Caco-2 (cell line): ENCODE measurements at regions not wholly inside any gene's neighbourhood (a gene's known extent, or its start where the extent isn't known, plus 50 kb on each side); places are given as distances from the start of the nearest gene placed in this dataset.

Experiments
- BruUV-seq: library from RNA; stranded (reverse); fragments of 400-500 nt; replicated peaks from 2 replicates; lab custom pipeline; 2021; lab: Mats Ljungman, UMichigan
- CTCF ChIA-PET: fragments of 300-600 bp; sonication (Branson Sonifier 250); formaldehyde crosslinking; loops from one replicate; lab custom pipeline; 2022; ENCODE audit warnings: antibody characterized with exemption; lab: Charles Lee
- POLR2A ChIA-PET: fragments of 300-600 bp; sonication (Branson Sonifier 250); formaldehyde crosslinking; loops from one replicate; lab custom pipeline; 2022; ENCODE audit warnings: antibody characterized with exemption; lab: Charles Lee
- DNase-seq, 2 experiments: peaks; one replicate each; pipeline versions ENCODE4 v3.0.0 to v3.0.0-alpha.2; 2020 to 2022
- H3K27me3 ChIP-seq: replicated peaks from 2 replicates; pipeline ENCODE4 v1.6.0; 2011; ENCODE audit warnings: low read length; ENCODE audit not compliant: control insufficient read depth, insufficient read depth
- H3K36me3 ChIP-seq: 2 replicates; pipeline ENCODE4 v1.5.1; 2011; ENCODE audit warnings: low read length; ENCODE audit not compliant: control insufficient read depth, insufficient read depth
- H3K4me1 ChIP-seq: fragments of 250-450 bp; sonication (Bioruptor Pico); 2 replicates; pipeline ENCODE4 v1.5.1; 2020; ENCODE audit warnings: mild to moderate bottlenecking
- H3K4me3 ChIP-seq: 2 replicates; pipeline ENCODE4 v1.5.1; 2011; ENCODE audit warnings: low read depth, mild to moderate bottlenecking, control low read depth, low read length
- H3K9me3 ChIP-seq: fragments of 250-450 bp; sonication (Bioruptor Pico); 2 replicates; pipeline ENCODE4 v1.5.1; 2020; ENCODE audit warnings: mild to moderate bottlenecking, moderate library complexity
- H3K27ac Mint-ChIP-seq: one replicate; pipeline ENCODE4 v1.8.0; 2022; ENCODE audit warnings: mixed read lengths; ENCODE audit not compliant: unreplicated experiment
- H3K27me3 Mint-ChIP-seq: one replicate; pipeline ENCODE4 v1.8.0; 2022; ENCODE audit warnings: mixed read lengths; ENCODE audit not compliant: insufficient read depth, unreplicated experiment
- H3K36me3 Mint-ChIP-seq: one replicate; pipeline ENCODE4 v1.8.0; 2022; ENCODE audit warnings: mild to moderate bottlenecking, mixed read lengths; ENCODE audit not compliant: insufficient read depth, unreplicated experiment
- H3K4me1 Mint-ChIP-seq: one replicate; pipeline ENCODE4 v1.8.0; 2022; ENCODE audit warnings: low read depth, mixed read lengths; ENCODE audit not compliant: unreplicated experiment
- H3K4me3 Mint-ChIP-seq: one replicate; pipeline ENCODE4 v1.8.0; 2022; ENCODE audit warnings: mild to moderate bottlenecking, moderate library complexity, mixed read lengths; ENCODE audit not compliant: unreplicated experiment
- H3K9me3 Mint-ChIP-seq: one replicate; pipeline ENCODE4 v1.8.0; 2022; ENCODE audit warnings: mixed read lengths; ENCODE audit not compliant: unreplicated experiment
- CTCF ChIP-seq, 2 experiments: fragments of 200-600 bp in 1 of 2; IDR thresholded peaks; 1 replicate in 1 of 2; 2 replicates in 1 of 2; pipeline versions ENCODE4 v1.5.1 to v1.8.0; 2011 to 2022; ENCODE audit warnings: antibody characterized with exemption in 1 of 2, control low read depth in 1 of 2, inconsistent platforms in 1 of 2, low read depth in 1 of 2, low read length in 1 of 2, mild to moderate bottlenecking in 1 of 2, moderate library complexity in 1 of 2; ENCODE audit not compliant: insufficient read depth in 1 of 2, severe bottlenecking in 1 of 2, unreplicated experiment in 1 of 2
- intact Hi-C: fragments of 100-400 bp; cut with micrococcal nuclease; formaldehyde crosslinking; loops from one replicate; pipeline ENCODE4 v1.10.0; 2022; ENCODE audit not compliant: unreplicated experiment

DNA sequence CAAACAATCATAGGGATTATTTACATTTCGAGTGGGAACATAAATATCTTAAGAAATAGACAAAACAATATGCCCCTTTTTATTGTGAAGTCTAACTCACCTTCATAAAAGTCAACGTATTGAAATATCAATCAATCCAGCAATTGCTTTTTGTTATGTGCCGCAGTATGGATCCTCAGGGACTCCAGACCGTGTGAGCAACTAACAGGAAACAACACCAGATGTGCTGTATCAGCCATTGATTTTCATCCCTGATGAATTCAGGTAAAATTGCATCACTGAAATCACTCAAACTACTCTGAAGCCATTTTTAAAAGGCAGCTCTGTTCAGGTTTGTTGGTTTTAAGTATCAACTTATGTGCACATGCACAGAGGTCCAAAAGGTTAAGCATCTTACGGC lies 197.3 kb upstream of the FAT1 start:
- BruUV-seq, result no TSS peak
- intact Hi-C loops, result no loop called here
- no peaks in the 10 kb centered on the region for H3K9me3 ChIP-seq
- no peaks in the 10 kb centered on the region for H3K36me3 ChIP-seq
- ChIA-PET CTCF (no interaction called here), POLR2A (no interaction called here)
- H3K4me3 Mint-ChIP-seq, result no peak overlapping the region
- H3K36me3 Mint-ChIP-seq, result no peaks in the 10 kb centered on the region
- H3K27me3 Mint-ChIP-seq, result peaks cover 3% of the 10 kb centered on the region
- no peaks in the 10 kb centered on the region for H3K27me3 ChIP-seq
- no peak overlapping the region for H3K4me3 ChIP-seq
- H3K27ac Mint-ChIP-seq, result no peak overlapping the region
- H3K4me1 Mint-ChIP-seq, result no peaks in the 10 kb centered on the region
- no peak for DNase-seq
- no peaks in the 10 kb centered on the region for H3K9me3 Mint-ChIP-seq
- no peak for TF ChIP-seq CTCF (IDR thresholded peaks at IDR 0.05; ENCODE audit: insufficient read depth in 1 of 2, low read depth in 1 of 2, low read length in 1 of 2, severe bottlenecking in 1 of 2, unreplicated experiment in 1 of 2)
- H3K4me1 ChIP-seq, result no peaks in the 10 kb centered on the region

DNA sequence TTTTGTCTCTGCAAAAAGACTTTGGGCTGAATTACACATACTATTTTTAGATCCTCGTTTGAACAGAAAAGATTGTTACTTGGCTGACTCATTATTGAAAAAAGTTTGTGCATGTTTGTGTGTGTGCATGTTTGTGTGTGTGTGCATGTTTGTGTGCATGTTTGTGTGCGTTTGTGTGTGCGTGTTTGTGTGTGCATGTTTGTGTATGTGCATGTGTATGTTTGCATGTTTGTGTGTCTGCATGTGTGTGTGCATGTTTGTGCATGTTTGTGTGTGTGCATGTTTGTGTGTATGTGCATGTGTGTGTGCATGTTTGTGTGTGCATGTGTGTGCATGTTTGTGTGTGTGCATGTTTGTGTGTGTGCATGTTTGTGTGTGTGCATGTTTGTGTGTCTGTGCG lies 201.1 kb upstream of the FAT1 start:
- no TSS peak for BruUV-seq
- H3K27ac Mint-ChIP-seq, result no peak overlapping the region
- H3K27me3 ChIP-seq, result no peaks in the 10 kb centered on the region
- H3K4me3 Mint-ChIP-seq, result no peak overlapping the region
- H3K9me3 Mint-ChIP-seq, result no peaks in the 10 kb centered on the region
- ChIA-PET POLR2A (no interaction called here), CTCF (no interaction called here)
- H3K36me3 Mint-ChIP-seq, result no peaks in the 10 kb centered on the region
- no peaks in the 10 kb centered on the region for H3K4me1 ChIP-seq
- no peaks in the 10 kb centered on the region for H3K27me3 Mint-ChIP-seq
- no peak for DNase-seq
- H3K4me3 ChIP-seq, result no peak overlapping the region
- H3K4me1 Mint-ChIP-seq, result no peaks in the 10 kb centered on the region
- no peaks in the 10 kb centered on the region for H3K36me3 ChIP-seq
- H3K9me3 ChIP-seq, result no peaks in the 10 kb centered on the region
- TF ChIP-seq CTCF (IDR thresholded peaks at IDR 0.05; ENCODE audit: insufficient read depth in 1 of 2, low read depth in 1 of 2, low read length in 1 of 2, severe bottlenecking in 1 of 2, unreplicated experiment in 1 of 2), result no peak
- intact Hi-C loops, result no loop called here

DNA sequence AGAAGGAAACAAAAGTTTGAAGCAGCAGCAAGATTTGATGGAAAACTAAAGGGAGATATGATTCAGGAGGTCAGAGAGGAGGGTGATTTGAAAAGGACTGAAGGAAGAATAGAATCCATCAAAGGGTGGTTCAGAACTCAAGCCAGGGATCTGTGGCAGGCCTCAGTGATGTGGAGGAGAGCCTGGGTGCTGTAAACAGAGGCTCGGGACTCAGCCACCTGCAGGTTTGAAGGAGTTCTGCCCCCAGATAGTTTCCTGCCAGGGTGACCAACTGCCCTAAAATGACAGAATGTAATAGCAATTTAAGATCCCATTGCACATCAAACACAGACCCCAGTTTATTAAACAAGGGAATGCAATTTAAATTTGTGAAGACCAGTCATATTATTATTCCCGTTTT lies 204.0 kb upstream of the FAT1 start:
- DNase-seq, result no peak
- Mint-ChIP-seq H3K9me3 (no peaks in the 10 kb centered on the region), H3K4me3 (no peak overlapping the region), H3K36me3 (no peaks in the 10 kb centered on the region), H3K4me1 (no peaks in the 10 kb centered on the region), H3K27me3 (no peaks in the 10 kb centered on the region), H3K27ac (no peak overlapping the region)
- Histone ChIP-seq H3K4me1 (no peaks in the 10 kb centered on the region), H3K36me3 (no peaks in the 10 kb centered on the region), H3K4me3 (no peak overlapping the region), H3K9me3 (no peaks in the 10 kb centered on the region), H3K27me3 (no peaks in the 10 kb centered on the region)
- TF ChIP-seq CTCF (IDR thresholded peaks at IDR 0.05; ENCODE audit: insufficient read depth in 1 of 2, low read depth in 1 of 2, low read length in 1 of 2, severe bottlenecking in 1 of 2, unreplicated experiment in 1 of 2), result no peak
- POLR2A ChIA-PET, result no interaction called here
- intact Hi-C loops, result no loop called here
- BruUV-seq, result no TSS peak
- CTCF ChIA-PET, result no interaction called here
